Keratinocyte (primary cell): ENCODE measurements at regions not wholly inside any gene's neighbourhood (a gene's known extent, or its start where the extent isn't known, plus 50 kb on each side); places are given as distances from the start of the nearest gene placed in this dataset.

Source experiments
- DNase-seq: peaks from one replicate; pipeline ENCODE4 v3.0.0-alpha.2; 2011; ENCODE audit warnings: low read depth, missing footprints, low spot score
- FAIRE-seq: peaks from 2 replicates; lab custom pipeline; 2011; peaks lifted over from hg19 to GRCh38; lab: Jason Lieb, UNC
- H2AFZ ChIP-seq: 2 replicates; pipeline ENCODE4 v1.6.0; 2012; ENCODE audit warnings: low read length, control low read depth, inconsistent platforms; ENCODE audit not compliant: control insufficient read depth
- H3K27ac ChIP-seq: 2 replicates; pipeline ENCODE4 v1.5.1; 2011; ENCODE audit warnings: low read length; ENCODE audit not compliant: control insufficient read depth, insufficient read depth
- H3K27me3 ChIP-seq: 3 replicates; pipeline ENCODE4 v1.6.0; 2011; ENCODE audit warnings: low read length; ENCODE audit not compliant: control insufficient read depth, insufficient read depth; ENCODE audit errors: extremely low read depth
- H3K36me3 ChIP-seq, 2 experiments: 2 replicates in 1 of 2; 3 replicates in 1 of 2; pipeline ENCODE4 v1.5.1; 2011; ENCODE audit warnings: low read length in 2 of 2, mild to moderate bottlenecking in 1 of 2; ENCODE audit not compliant: control insufficient read depth in 2 of 2, insufficient read depth in 2 of 2; ENCODE audit errors: extremely low read depth in 1 of 2
- H3K4me1 ChIP-seq: 3 replicates; pipeline ENCODE4 v1.5.1; 2011; ENCODE audit warnings: low read length; ENCODE audit not compliant: control insufficient read depth, insufficient read depth; ENCODE audit errors: extremely low read depth
- H3K4me2 ChIP-seq: 3 replicates; pipeline ENCODE4 v1.6.0; 2011; ENCODE audit warnings: low read depth, low read length; ENCODE audit not compliant: control insufficient read depth, insufficient read depth; ENCODE audit errors: extremely low read depth
- H3K4me3 ChIP-seq, 3 experiments: fragments of 200-600 bp in 1 of 3; sonication (generic) in 1 of 3; 2 replicates in 2 of 3; 3 replicates in 1 of 3; pipeline ENCODE4 v1.5.1; 2011 to 2016; ENCODE audit warnings: low read length in 3 of 3, mild to moderate bottlenecking in 3 of 3, control low read depth in 2 of 3, inconsistent platforms in 1 of 3, low read depth in 1 of 3, mixed read lengths in 1 of 3, mixed run types in 1 of 3, moderate library complexity in 1 of 3; ENCODE audit not compliant: control insufficient read depth in 2 of 3, insufficient read depth in 2 of 3; ENCODE audit errors: extremely low read depth in 1 of 3
- H3K79me2 ChIP-seq: 2 replicates; pipeline ENCODE4 v1.6.0; 2012; ENCODE audit warnings: low read length; ENCODE audit not compliant: control insufficient read depth, insufficient read depth
- H3K9ac ChIP-seq: 3 replicates; pipeline ENCODE4 v1.6.0; 2011; ENCODE audit warnings: low read length; ENCODE audit not compliant: control insufficient read depth, insufficient read depth; ENCODE audit errors: extremely low read depth
- H3K9me1 ChIP-seq: 3 replicates; pipeline ENCODE4 v1.6.0; 2011; ENCODE audit warnings: low read length; ENCODE audit not compliant: control insufficient read depth, insufficient read depth; ENCODE audit errors: extremely low read depth
- H3K9me3 ChIP-seq: 2 replicates; pipeline ENCODE4 v1.5.1; 2012; ENCODE audit warnings: low read depth, low read length; ENCODE audit not compliant: control insufficient read depth
- H4K20me1 ChIP-seq: 3 replicates; pipeline ENCODE4 v1.6.0; 2011; ENCODE audit warnings: low read length; ENCODE audit not compliant: control insufficient read depth, insufficient read depth; ENCODE audit errors: extremely low read depth
- EZH2 ChIP-seq: IDR thresholded peaks from one replicate; pipeline ENCODE4 v1.6.1; 2012; ENCODE audit warnings: inconsistent platforms, mild to moderate bottlenecking, low read length, moderate library complexity
- dilution Hi-C: fragments of 300-500 bp; cut with MboI; formaldehyde crosslinking; loops from one replicate; pipeline ENCODE4 v1.7.0; 2020; ENCODE audit warnings: low sequenced_read_pairs; ENCODE audit not compliant: extremely low pct_ligation_motif_present
- TF ChIP-seq, protein P1 (sequence below), 3 experiments: IDR thresholded peaks in 1 of 3; conservative IDR thresholded peaks in 1 of 3; optimal IDR thresholded peaks in 1 of 3; 2 replicates in 2 of 3; 3 replicates in 1 of 3; pipeline versions ENCODE3 to v1.5.1; 2011; ENCODE audit warnings: low read length in 3 of 3, mild to moderate bottlenecking in 3 of 3, moderate library complexity in 2 of 3, control low read depth in 1 of 3, inconsistent platforms in 1 of 3; ENCODE audit not compliant: insufficient read depth in 2 of 3; ENCODE audit errors: extremely low read depth in 1 of 3

GRCh38 chr15:93449798-93450197 is 360.8 kb upstream of the RGMA start:
- dilution Hi-C loops: no loop called here

DNA sequence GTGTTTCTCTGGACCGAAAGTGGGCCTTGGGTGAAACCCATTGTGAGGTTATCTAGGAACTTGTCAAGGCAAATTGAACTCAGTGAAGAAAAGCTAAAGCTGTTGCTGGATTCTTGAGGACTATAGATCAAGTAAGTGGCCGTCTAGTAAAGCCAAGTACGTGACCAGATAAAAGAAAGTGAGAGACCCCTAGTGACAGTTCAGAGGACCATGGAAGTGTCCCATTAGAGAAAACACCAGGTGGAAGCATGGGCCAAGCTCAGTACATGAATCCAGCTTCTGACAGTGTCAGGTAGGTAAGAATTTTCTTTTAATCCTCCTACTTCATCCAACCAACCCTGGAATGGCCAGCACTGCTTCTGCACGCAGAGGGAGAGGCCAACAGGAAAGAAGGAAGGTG is 349.3 kb upstream of the RGMA start:
- dilution Hi-C loops: no loop called here
- H4K20me1 ChIP-seq: no peaks in the 10 kb centered on the region
- no peak overlapping the region for H2AFZ ChIP-seq
- no peaks in the 10 kb centered on the region for H3K79me2 ChIP-seq
- no peaks in the 10 kb centered on the region for H3K4me1 ChIP-seq
- H3K4me2 ChIP-seq: no peak overlapping the region
- TF ChIP-seq, protein P1, sequence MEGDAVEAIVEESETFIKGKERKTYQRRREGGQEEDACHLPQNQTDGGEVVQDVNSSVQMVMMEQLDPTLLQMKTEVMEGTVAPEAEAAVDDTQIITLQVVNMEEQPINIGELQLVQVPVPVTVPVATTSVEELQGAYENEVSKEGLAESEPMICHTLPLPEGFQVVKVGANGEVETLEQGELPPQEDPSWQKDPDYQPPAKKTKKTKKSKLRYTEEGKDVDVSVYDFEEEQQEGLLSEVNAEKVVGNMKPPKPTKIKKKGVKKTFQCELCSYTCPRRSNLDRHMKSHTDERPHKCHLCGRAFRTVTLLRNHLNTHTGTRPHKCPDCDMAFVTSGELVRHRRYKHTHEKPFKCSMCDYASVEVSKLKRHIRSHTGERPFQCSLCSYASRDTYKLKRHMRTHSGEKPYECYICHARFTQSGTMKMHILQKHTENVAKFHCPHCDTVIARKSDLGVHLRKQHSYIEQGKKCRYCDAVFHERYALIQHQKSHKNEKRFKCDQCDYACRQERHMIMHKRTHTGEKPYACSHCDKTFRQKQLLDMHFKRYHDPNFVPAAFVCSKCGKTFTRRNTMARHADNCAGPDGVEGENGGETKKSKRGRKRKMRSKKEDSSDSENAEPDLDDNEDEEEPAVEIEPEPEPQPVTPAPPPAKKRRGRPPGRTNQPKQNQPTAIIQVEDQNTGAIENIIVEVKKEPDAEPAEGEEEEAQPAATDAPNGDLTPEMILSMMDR (optimal IDR thresholded peaks at IDR 0.05 in 1 of 3, IDR thresholded peaks at IDR 0.05 in 1 of 3, conservative IDR thresholded peaks at IDR 0.05 in 1 of 3; ENCODE audit: extremely low read depth in 1 of 3, insufficient read depth in 2 of 3, low read length in 3 of 3): no peak
- no peak for TF ChIP-seq EZH2
- H3K9ac ChIP-seq: no peak overlapping the region
- H3K9me1 ChIP-seq: no peaks in the 10 kb centered on the region
- no peak for FAIRE-seq
- no peaks in the 10 kb centered on the region for H3K36me3 ChIP-seq
- H3K27me3 ChIP-seq: no peaks in the 10 kb centered on the region
- H3K27ac ChIP-seq: no peak overlapping the region
- no peaks in the 10 kb centered on the region for H3K9me3 ChIP-seq
- H3K4me3 ChIP-seq: no peak overlapping the region
- no peak for DNase-seq

More at GRCh38 chr15:93449798-93450197, 360.8 kb upstream of the RGMA start:
- no peak overlapping the region for H2AFZ ChIP-seq
- no peak for DNase-seq
- H3K27ac ChIP-seq: no peak overlapping the region
- H3K4me3 ChIP-seq: no peak overlapping the region
- H3K4me1 ChIP-seq: no peaks in the 10 kb centered on the region
- no peaks in the 10 kb centered on the region for H3K27me3 ChIP-seq
- no peak overlapping the region for H3K4me2 ChIP-seq
- no peaks in the 10 kb centered on the region for H4K20me1 ChIP-seq
- H3K79me2 ChIP-seq: no peaks in the 10 kb centered on the region
- no peak overlapping the region for H3K9ac ChIP-seq
- no peaks in the 10 kb centered on the region for H3K9me3 ChIP-seq
- no peaks in the 10 kb centered on the region for H3K9me1 ChIP-seq
- H3K36me3 ChIP-seq: no peaks in the 10 kb centered on the region
- TF ChIP-seq, protein P1 (optimal IDR thresholded peaks at IDR 0.05 in 1 of 3, IDR thresholded peaks at IDR 0.05 in 1 of 3, conservative IDR thresholded peaks at IDR 0.05 in 1 of 3; ENCODE audit: extremely low read depth in 1 of 3, insufficient read depth in 2 of 3, low read length in 3 of 3): no peak
- no peak for TF ChIP-seq EZH2
- no peak for FAIRE-seq
